Panc1 (cell line): ENCODE measurements at regions not wholly inside any gene's neighbourhood (a gene's known extent, or its start where the extent isn't known, plus 50 kb on each side); places are given as distances from the start of the nearest gene placed in this dataset.

Experiments used
- CTCF ChIP-seq: fragments of 450-650 bp; IDR thresholded peaks from 2 replicates; pipeline ENCODE4 v1.5.1; 2017; ENCODE audit warnings: mild to moderate bottlenecking
- POLR2AphosphoS5 ChIP-seq: IDR thresholded peaks from 2 replicates; pipeline ENCODE4 v1.6.1; 2012; ENCODE audit warnings: mild to moderate bottlenecking, low read depth, low read length, moderate library complexity
- REST ChIP-seq, 2 experiments: IDR thresholded peaks; 2 replicates each; pipeline ENCODE4 v1.6.1; 2011 to 2012; ENCODE audit warnings: low read depth in 2 of 2, control low read depth in 1 of 2, low read length in 1 of 2, mild to moderate bottlenecking in 1 of 2, moderate library complexity in 1 of 2; ENCODE audit not compliant: insufficient read depth in 1 of 2
- SIN3A ChIP-seq: IDR thresholded peaks from 2 replicates; pipeline ENCODE4 v1.6.1; 2012; ENCODE audit warnings: low read depth, mild to moderate bottlenecking, low read length, moderate library complexity, borderline replicate concordance; ENCODE audit not compliant: insufficient read depth
- TCF7L2 ChIP-seq: IDR thresholded peaks from 2 replicates; pipeline ENCODE4 v1.6.1; 2011; ENCODE audit warnings: mild to moderate bottlenecking, low read depth, low read length, inconsistent platforms

GRCh38 chr2:114161371-114161770 lies 271.5 kb downstream of the ACTR3 start:
- TF ChIP-seq CTCF = no peak
- TF ChIP-seq POLR2AphosphoS5 = no peak
- no peak for TF ChIP-seq REST (IDR thresholded peaks at IDR 0.05; ENCODE audit: insufficient read depth in 1 of 2, low read depth in 2 of 2, low read length in 1 of 2)
- TF ChIP-seq TCF7L2 = no peak
- no peak for TF ChIP-seq SIN3A
